ENCODE measurements at regions not wholly inside any gene's neighbourhood (a gene's known extent, or its start where the extent isn't known, plus 50 kb on each side); places are given as distances from the start of the nearest gene placed in this dataset.

DNA sequence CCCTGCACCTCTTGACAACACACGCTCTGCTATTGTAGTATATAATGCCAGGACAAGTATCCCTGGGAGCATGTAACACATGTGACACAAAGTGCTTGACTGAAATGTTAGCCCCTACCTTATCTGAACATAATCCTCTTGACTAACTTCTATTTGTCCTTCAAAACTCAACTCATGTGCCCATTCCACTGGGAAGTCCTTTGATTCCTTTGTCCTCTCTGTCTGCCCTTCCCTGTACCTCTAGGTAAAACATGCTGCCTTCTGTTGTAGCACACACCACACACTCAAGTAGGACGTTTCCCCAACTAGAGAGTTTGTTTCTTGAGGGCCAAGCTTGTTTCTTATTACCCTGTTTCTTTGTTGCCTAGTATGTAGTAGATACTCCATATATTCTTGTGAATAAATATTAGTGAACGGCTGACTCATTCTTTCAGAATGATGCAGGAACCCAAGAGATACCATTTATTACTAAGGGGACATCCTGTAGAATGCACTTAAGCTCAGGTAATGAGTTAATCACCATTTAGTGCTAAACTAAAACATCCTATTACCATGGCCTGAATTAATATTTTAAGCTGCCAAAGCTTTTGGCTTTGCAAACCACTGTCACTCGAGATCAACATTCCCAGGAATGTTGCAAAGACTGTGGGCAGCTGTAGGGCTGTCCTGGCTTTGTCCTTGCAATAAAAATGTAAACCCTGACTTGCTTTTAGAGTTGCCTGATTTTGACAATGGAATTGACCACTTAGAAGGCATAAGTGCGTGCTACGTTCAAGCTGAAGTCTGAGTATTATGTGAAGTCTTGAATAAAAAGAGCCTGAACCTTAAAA lies 313.4 kb downstream of the COG6 start:
- Mint-ChIP-seq H3K4me1 (no peaks in the 10 kb centered on the region), H3K36me3 (no peaks in the 10 kb centered on the region), H3K27ac (no peak overlapping the region), H3K4me3 (no peak overlapping the region), H3K9me3 (peaks cover 6% of the 10 kb centered on the region; the same call in 1 of the 2 replicates), H3K27me3 (ENCODE audit: low read depth) (no peaks in the 10 kb centered on the region)
- ChIA-PET CTCF (interaction anchor here (1.4 kb wide), 1 partner anchor 26 kb away, joined by 3 read pairs; no protein-coding TSS in a partner anchor), POLR2A (no interaction called here)
- TF ChIP-seq ZNF416 (CRISPR knock-in tag; IDR thresholded peaks at IDR 0.05) (no peak), SMAD3 (CRISPR knock-in tag; IDR thresholded peaks at IDR 0.05; ENCODE audit: borderline replicate concordance) (no peak), FOXJ3 (CRISPR knock-in tag; IDR thresholded peaks at IDR 0.05; ENCODE audit: borderline replicate concordance) (no peak), TEAD1 (CRISPR knock-in tag; IDR thresholded peaks at IDR 0.05) (no peak), ELF4 (CRISPR knock-in tag; IDR thresholded peaks at IDR 0.05; ENCODE audit: low read depth) (no peak), SMAD4 (CRISPR knock-in tag; IDR thresholded peaks at IDR 0.05) (no peak), MYBL2 (CRISPR knock-in tag; IDR thresholded peaks at IDR 0.05) (no peak), ZNF232 (CRISPR knock-in tag; IDR thresholded peaks at IDR 0.05) (no peak), IRF2 (CRISPR knock-in tag; IDR thresholded peaks at IDR 0.05; ENCODE audit: borderline replicate concordance, low read depth) (no peak), SOX15 (CRISPR knock-in tag; IDR thresholded peaks at IDR 0.05) (no peak), ZNF263 (CRISPR knock-in tag; IDR thresholded peaks at IDR 0.05; ENCODE audit: low read depth) (no peak)
- TF ChIP-seq, protein P1, sequence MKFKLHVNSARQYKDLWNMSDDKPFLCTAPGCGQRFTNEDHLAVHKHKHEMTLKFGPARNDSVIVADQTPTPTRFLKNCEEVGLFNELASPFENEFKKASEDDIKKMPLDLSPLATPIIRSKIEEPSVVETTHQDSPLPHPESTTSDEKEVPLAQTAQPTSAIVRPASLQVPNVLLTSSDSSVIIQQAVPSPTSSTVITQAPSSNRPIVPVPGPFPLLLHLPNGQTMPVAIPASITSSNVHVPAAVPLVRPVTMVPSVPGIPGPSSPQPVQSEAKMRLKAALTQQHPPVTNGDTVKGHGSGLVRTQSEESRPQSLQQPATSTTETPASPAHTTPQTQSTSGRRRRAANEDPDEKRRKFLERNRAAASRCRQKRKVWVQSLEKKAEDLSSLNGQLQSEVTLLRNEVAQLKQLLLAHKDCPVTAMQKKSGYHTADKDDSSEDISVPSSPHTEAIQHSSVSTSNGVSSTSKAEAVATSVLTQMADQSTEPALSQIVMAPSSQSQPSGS (CRISPR knock-in tag; IDR thresholded peaks at IDR 0.05; ENCODE audit: borderline replicate concordance, low read depth), result no peak
- TF ChIP-seq, protein P2, sequence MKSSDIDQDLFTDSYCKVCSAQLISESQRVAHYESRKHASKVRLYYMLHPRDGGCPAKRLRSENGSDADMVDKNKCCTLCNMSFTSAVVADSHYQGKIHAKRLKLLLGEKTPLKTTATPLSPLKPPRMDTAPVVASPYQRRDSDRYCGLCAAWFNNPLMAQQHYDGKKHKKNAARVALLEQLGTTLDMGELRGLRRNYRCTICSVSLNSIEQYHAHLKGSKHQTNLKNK (CRISPR knock-in tag; IDR thresholded peaks at IDR 0.05), result no peak
- TF ChIP-seq, protein P3, sequence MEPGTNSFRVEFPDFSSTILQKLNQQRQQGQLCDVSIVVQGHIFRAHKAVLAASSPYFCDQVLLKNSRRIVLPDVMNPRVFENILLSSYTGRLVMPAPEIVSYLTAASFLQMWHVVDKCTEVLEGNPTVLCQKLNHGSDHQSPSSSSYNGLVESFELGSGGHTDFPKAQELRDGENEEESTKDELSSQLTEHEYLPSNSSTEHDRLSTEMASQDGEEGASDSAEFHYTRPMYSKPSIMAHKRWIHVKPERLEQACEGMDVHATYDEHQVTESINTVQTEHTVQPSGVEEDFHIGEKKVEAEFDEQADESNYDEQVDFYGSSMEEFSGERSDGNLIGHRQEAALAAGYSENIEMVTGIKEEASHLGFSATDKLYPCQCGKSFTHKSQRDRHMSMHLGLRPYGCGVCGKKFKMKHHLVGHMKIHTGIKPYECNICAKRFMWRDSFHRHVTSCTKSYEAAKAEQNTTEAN (CRISPR knock-in tag; IDR thresholded peaks at IDR 0.05), result no peak
- TF ChIP-seq, protein P4, sequence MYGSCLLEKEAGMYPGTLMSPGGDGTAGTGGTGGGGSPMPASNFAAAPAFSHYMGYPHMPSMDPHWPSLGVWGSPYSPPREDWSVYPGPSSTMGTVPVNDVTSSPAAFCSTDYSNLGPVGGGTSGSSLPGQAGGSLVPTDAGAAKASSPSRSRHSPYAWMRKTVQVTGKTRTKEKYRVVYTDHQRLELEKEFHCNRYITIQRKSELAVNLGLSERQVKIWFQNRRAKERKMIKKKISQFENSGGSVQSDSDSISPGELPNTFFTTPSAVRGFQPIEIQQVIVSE (CRISPR knock-in tag; IDR thresholded peaks at IDR 0.05; ENCODE audit: borderline replicate concordance), result no peak
- TF ChIP-seq, protein P5, sequence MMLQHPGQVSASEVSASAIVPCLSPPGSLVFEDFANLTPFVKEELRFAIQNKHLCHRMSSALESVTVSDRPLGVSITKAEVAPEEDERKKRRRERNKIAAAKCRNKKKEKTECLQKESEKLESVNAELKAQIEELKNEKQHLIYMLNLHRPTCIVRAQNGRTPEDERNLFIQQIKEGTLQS (CRISPR knock-in tag; conservative IDR thresholded peaks at IDR 0.05), result no peak
- TF ChIP-seq, protein P6, sequence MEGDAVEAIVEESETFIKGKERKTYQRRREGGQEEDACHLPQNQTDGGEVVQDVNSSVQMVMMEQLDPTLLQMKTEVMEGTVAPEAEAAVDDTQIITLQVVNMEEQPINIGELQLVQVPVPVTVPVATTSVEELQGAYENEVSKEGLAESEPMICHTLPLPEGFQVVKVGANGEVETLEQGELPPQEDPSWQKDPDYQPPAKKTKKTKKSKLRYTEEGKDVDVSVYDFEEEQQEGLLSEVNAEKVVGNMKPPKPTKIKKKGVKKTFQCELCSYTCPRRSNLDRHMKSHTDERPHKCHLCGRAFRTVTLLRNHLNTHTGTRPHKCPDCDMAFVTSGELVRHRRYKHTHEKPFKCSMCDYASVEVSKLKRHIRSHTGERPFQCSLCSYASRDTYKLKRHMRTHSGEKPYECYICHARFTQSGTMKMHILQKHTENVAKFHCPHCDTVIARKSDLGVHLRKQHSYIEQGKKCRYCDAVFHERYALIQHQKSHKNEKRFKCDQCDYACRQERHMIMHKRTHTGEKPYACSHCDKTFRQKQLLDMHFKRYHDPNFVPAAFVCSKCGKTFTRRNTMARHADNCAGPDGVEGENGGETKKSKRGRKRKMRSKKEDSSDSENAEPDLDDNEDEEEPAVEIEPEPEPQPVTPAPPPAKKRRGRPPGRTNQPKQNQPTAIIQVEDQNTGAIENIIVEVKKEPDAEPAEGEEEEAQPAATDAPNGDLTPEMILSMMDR (IDR thresholded peaks at IDR 0.05), result no peak
- DNase-seq (ENCODE audit: low spot score) (no peak), ATAC-seq (no peak)

DNA sequence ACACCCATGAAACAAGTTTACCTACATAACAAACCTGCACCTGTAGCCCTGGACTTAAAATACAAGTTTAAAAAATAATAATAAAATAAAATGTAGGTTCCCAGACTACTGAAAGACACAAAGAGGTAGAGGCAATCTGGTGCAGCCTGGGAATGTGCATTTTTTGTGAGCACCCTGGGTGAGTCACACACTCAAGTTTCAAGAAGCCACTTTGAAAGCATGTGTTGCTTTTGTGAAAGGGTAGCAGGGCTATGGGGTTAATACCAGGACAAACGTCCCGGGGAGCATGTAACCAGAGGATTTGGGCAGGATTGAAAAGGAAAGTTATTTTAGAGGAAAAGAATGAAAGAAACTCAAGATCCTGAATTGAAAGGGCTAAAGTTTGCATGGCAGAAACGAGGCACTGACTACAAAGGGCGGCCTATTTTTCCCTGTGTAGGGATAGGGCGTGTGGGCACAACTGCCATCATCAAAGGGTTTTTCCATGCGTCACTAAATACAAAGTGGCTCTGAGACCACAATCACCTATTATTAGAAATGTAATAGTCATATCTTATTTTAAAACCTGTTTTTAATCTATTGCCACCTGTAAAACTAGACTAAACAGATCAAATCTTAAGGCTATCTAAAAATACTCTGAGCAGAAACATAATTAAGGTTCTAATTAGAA lies 314.9 kb downstream of the COG6 start:
- Mint-ChIP-seq H3K9me3 (peaks cover 6% of the 10 kb centered on the region; the same call in 1 of the 2 replicates), H3K4me3 (no peak overlapping the region), H3K27ac (no peak overlapping the region), H3K27me3 (ENCODE audit: low read depth) (no peaks in the 10 kb centered on the region), H3K4me1 (no peaks in the 10 kb centered on the region), H3K36me3 (no peaks in the 10 kb centered on the region)
- CTCF ChIA-PET, result no interaction called here
- no peak for ATAC-seq
- DNase-seq (ENCODE audit: low spot score), result no peak
- POLR2A ChIA-PET, result no interaction called here
- no peak for TF ChIP-seq ZNF263 (CRISPR knock-in tag; IDR thresholded peaks at IDR 0.05; ENCODE audit: low read depth)
- TF ChIP-seq ZNF219 (CRISPR knock-in tag; IDR thresholded peaks at IDR 0.05; ENCODE audit: borderline replicate concordance), result no peak
- TF ChIP-seq, protein P7, sequence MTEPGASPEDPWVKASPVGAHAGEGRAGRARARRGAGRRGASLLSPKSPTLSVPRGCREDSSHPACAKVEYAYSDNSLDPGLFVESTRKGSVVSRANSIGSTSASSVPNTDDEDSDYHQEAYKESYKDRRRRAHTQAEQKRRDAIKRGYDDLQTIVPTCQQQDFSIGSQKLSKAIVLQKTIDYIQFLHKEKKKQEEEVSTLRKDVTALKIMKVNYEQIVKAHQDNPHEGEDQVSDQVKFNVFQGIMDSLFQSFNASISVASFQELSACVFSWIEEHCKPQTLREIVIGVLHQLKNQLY (CRISPR knock-in tag; IDR thresholded peaks at IDR 0.05), result no peak
- TF ChIP-seq, protein P8, sequence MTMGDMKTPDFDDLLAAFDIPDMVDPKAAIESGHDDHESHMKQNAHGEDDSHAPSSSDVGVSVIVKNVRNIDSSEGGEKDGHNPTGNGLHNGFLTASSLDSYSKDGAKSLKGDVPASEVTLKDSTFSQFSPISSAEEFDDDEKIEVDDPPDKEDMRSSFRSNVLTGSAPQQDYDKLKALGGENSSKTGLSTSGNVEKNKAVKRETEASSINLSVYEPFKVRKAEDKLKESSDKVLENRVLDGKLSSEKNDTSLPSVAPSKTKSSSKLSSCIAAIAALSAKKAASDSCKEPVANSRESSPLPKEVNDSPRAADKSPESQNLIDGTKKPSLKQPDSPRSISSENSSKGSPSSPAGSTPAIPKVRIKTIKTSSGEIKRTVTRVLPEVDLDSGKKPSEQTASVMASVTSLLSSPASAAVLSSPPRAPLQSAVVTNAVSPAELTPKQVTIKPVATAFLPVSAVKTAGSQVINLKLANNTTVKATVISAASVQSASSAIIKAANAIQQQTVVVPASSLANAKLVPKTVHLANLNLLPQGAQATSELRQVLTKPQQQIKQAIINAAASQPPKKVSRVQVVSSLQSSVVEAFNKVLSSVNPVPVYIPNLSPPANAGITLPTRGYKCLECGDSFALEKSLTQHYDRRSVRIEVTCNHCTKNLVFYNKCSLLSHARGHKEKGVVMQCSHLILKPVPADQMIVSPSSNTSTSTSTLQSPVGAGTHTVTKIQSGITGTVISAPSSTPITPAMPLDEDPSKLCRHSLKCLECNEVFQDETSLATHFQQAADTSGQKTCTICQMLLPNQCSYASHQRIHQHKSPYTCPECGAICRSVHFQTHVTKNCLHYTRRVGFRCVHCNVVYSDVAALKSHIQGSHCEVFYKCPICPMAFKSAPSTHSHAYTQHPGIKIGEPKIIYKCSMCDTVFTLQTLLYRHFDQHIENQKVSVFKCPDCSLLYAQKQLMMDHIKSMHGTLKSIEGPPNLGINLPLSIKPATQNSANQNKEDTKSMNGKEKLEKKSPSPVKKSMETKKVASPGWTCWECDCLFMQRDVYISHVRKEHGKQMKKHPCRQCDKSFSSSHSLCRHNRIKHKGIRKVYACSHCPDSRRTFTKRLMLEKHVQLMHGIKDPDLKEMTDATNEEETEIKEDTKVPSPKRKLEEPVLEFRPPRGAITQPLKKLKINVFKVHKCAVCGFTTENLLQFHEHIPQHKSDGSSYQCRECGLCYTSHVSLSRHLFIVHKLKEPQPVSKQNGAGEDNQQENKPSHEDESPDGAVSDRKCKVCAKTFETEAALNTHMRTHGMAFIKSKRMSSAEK (CRISPR knock-in tag; IDR thresholded peaks at IDR 0.05; ENCODE audit: borderline replicate concordance), result no peak
- TF ChIP-seq OVOL2 (CRISPR knock-in tag; IDR thresholded peaks at IDR 0.05; ENCODE audit: borderline replicate concordance), result no peak
- no peak for TF ChIP-seq HMGA2 (CRISPR knock-in tag; IDR thresholded peaks at IDR 0.05)
